ENCODE measurements at regions not wholly inside any gene's neighbourhood (a gene's known extent, or its start where the extent isn't known, plus 50 kb on each side); places are given as distances from the start of the nearest gene placed in this dataset.

DNA sequence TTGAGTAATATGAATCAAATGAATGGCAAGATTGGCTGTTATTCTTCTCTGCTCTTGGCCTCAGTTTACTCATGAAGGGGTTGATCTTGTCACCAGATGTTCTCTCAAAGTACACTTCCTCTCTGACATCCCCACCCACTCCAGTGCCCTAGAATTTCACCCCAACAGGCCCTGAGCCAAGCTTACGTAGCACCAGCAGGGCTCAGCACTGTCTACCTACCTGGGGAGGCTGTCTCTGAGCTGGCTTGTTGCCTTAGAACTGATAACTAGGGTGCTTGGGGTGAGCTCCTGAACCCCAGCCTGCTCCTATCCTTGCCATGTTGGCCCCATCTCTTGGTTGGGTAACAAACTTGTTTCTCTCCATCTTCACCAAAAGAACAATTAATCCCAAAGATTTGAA is 159.1 kb upstream of the USP24 start:
- DNase-seq (ENCODE audit: low spot score), result no peak

DNA sequence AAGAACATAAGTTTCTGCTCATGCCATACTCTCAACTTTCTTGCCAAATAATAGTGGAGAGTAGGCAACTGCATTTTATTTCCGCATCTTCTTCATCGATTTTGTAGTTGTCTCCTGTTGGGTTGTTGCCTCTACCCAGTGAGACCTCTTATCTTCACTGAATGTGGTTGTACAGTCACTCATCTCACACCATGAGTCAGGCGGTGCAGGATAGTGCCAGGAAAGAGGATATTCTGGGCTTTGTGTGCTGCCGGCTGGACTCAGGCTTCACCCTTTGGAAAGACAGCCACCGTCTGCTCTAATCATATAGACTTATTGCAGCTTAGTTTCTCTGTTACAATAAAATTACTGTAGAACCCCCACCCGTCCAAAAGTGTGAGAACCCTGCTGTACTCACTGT is 154.3 kb upstream of the USP24 start:
- intact Hi-C loops (cut with DNase I), result loop anchor here (10.0 kb wide), 1 partner anchor 1045 kb away; no protein-coding TSS in a partner anchor
- DNase-seq (ENCODE audit: low spot score), result no peak

More for the DNA sequence above, 159.1 kb upstream of the USP24 start:
- intact Hi-C loops (cut with DNase I), result no loop called here

- intact Hi-C loops (cut with DNase I), result loop anchor here (10.0 kb wide), 1 partner anchor 1046 kb away; no protein-coding TSS in a partner anchor
- DNase-seq (ENCODE audit: low spot score), result no peak
Measured at GRCh38 chr1:55368698-55369097, 153.5 kb upstream of the USP24 start.

GRCh38 chr1:55367273-55367672 is 152.1 kb upstream of the USP24 start:
- intact Hi-C loops (cut with DNase I), result loop anchor here (10.0 kb wide), 1 partner anchor 1048 kb away; no protein-coding TSS in a partner anchor
- no peak for DNase-seq (ENCODE audit: low spot score)

DNA sequence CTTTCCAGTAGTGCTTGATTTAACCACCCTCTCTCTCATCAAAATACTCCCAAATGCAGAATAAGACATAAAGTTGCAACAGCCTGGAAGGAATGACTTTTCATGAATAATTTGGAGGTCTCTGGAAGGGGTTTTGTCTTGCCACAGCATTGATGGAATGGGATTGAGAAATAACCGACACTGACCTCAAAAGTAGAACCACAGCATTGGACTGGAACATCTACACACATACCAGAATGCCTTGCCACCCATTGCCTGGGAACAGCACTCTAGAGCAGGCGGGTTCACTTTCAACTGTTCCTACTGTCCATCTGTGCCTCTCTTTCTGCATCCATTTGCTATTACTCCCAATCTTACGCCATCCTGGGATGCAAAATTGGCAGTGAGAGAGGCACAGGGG is 149.1 kb upstream of the USP24 start:
- DNase-seq (ENCODE audit: low spot score), result no peak
- intact Hi-C loops (cut with DNase I), result loop anchor here (10.0 kb wide), 1 partner anchor 1051 kb away; no protein-coding TSS in a partner anchor

DNA sequence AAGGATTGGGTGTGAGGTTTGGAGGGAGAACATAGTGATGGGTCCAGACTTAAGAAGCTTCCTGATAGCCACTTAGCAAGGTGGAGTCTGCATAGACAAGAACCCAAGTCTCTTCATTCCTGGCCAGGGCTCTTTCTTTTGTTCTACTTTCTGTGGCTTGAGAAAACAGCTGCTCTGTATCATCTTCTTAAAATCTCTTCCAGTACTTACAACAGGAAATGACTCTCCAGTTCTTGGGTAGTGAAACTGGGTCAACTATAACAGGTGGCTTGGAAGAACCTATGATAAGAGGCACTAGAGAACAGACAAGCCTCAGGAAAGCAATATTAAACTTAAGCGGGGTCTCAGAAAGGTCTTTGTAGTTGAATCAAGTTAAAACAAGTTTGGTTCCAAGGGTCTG is 148.1 kb upstream of the USP24 start:
- DNase-seq (ENCODE audit: low spot score), result no peak
- intact Hi-C loops (cut with DNase I), result loop anchor here (10.0 kb wide), 1 partner anchor 1052 kb away; no protein-coding TSS in a partner anchor

GRCh38 chr1:55362558-55362957 is 147.4 kb upstream of the USP24 start:
- intact Hi-C loops (cut with DNase I), result loop anchor here (10.0 kb wide), 1 partner anchor 1052 kb away; no protein-coding TSS in a partner anchor
- no peak for DNase-seq (ENCODE audit: low spot score)

DNA sequence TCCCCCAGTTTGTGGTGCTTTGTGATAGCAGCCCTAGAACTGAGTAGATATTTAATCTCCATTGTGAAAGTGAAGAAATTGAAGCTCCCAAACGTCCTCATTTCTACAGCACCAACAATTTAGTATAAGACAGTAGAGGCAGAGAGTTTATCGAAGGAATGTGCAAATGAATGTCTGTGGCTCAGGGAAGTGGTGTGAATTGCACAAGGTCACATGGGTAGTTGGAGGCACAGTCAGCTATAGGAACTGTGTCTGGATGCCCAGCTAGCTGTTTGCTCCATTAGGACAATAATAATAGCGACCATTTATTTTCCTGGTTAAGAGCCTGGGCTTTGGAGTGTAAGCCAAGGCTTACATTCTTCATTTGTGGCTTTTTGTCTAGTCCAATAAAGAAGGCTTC is 144.4 kb upstream of the USP24 start:
- DNase-seq (ENCODE audit: low spot score), result no peak
- intact Hi-C loops (cut with DNase I), result loop anchor here (10.0 kb wide), 1 partner anchor 1055 kb away; no protein-coding TSS in a partner anchor

DNA sequence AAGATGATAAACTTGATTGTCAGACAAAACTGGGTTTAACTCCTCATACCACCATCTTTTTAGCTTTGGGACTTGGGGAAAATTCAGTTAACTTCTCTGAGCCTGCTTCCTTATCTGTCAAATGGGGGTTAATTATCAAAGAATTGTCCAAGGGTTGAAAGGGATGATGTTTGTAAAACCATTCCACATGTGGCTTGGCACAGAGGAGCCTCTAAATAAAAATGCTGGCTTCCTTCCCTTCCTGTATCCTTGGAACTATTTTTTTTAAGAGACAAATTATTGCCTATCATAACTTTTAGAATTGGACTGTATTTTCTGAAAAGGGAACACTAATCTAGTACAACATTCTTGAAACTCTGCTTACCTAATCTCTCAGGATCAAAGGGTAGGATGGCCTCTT is 143.4 kb upstream of the USP24 start:
- intact Hi-C loops (cut with DNase I), result no loop called here
- DNase-seq (ENCODE audit: low spot score), result no peak

- intact Hi-C loops (cut with DNase I), result no loop called here
Measured at GRCh38 chr1:55355549-55355948, 140.4 kb upstream of the USP24 start.

DNA sequence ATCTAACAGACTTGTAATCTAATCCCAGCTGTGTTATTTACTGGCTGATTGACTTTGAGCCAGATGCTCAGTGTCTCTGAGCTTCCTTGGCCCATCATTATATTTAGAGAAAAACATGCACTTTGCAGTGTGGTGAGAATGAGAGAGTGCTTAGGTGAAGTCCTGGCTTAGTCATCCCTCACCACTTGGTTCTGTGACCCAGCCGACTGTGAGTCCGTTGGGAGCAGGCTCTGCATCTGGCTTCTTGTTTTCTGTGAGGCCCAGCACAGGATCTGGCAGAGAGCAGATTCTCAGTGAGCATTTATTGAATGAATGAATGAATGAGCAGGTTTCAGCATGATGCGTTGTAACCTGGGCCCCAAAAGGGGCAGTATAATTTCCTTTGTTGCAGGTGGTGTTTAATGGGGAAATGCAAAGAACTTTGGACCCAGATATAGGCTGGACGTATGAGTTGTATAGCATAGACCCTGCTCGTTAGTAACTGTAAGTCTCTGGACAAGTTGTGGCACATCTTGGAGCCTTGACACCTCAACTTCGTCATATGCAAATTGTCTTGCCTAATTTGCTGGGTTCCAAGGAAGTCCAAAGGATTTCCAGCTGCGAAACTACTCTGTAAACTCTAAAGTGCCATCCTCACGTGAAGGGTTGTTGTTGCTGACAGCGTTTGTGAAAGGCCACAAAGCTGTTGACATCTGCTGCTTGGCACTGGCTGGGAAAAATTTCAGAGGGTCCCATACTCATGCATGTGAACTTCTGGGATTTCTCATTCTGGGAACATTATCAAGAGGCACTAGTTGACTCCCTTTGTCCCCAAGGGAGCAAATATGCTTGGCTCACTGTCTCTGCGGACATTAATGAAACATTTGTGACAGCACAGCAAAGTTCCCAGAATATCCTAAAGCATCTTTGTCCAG is 138.8 kb upstream of the USP24 start:
- intact Hi-C loops (cut with DNase I), result no loop called here
- DNase-seq (ENCODE audit: low spot score), result no peak

More at GRCh38 chr1:55355549-55355948, 140.4 kb upstream of the USP24 start:
- no peak for DNase-seq (ENCODE audit: low spot score)

DNA sequence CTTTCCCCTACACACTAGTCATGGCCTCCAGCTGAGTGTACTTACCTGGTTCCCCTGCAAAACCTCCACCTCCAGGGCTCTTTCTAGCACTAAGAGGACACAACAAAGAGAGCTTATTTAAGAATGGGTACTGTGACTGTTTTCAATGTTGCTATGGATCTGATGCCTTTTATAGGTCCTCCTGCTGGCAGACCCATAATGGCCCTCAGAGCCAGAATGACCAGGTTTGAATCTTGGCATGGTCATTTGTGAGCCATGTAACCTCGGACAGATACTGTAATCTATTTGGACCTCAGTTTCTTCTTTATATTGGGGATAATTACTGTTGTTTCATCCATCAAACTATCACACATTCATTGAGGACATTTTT is 137.6 kb upstream of the USP24 start:
- DNase-seq (ENCODE audit: low spot score), result no peak
- intact Hi-C loops (cut with DNase I), result no loop called here

DNA sequence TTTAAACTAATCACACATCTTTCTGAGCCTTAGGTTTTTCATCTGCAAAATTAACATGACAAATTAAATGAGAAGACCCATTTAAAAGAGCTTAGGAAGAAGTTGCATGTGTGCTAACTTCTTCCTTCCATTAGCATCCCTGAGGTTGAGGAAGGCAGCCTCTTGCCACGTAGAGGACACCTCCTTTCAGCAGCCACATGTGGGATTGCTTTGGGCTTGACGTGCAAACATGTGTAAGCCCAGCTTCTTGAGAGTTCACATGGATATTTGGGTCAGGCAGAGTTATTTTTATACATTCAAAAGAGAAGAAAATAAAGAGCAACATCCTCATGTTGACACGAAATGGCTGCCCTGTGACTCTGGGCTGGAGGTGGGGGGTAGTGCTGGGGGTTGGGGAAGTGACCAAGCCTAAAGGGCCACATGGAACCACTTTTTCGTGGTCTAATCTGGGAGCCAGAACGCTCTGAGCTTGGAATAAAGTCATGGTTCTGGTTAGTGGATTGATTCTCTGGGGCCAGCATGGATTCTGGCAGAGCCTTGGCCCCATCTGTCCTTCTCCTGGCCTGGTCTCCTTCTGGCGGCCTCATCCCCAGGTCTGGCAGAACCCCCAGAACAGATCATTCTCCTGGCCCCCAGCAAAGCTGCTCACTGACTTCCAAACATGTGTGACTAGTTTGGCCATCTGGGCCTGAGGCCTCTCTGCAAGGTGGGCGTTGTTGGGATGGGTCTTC is 137.1 kb upstream of the USP24 start:
- intact Hi-C loops (cut with DNase I), result no loop called here
- no peak for DNase-seq (ENCODE audit: low spot score)

DNA sequence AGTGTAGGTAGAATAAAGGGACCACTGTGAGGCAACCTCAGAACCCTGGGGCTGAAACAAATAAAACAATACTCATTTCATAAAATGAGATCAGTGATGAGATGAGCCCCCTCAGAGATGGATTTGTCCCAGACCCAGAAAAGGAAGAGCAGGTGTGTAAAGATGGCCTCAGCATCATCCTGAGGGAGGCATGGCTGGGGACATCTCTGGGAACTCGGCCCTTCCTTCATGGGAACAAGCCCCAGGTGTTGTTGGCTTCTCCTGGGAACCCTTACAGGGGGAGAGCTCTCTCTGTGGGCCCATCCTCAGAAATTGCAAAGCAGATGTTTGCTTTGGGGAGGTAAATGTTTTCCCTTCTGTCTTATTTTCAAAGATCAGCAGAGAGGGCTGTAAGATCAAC is 133.2 kb upstream of the USP24 start:
- DNase-seq (ENCODE audit: low spot score), result no peak

DNA sequence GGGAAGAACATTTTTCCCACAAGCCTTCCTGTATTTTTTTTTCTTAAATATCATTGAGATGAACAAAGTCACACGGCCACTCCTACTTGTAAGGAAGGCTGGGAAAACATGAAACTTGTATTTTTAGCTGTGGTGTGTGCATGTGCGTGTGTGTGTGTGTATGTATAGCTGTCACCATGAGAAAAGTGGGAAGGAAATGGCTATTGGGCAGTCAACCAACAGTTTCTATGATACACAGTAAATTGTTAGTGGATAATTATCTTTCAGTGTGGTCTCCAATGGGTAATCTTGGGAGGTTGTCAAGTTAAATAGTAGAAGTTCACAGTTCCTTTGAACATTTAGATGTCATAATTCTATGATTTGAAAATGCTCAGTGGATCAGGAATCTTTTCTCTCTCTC is 132.7 kb upstream of the USP24 start:
- DNase-seq (ENCODE audit: low spot score), result no peak
- intact Hi-C loops (cut with DNase I), result no loop called here

More for the DNA sequence above, 133.2 kb upstream of the USP24 start:
- intact Hi-C loops (cut with DNase I), result no loop called here

DNA sequence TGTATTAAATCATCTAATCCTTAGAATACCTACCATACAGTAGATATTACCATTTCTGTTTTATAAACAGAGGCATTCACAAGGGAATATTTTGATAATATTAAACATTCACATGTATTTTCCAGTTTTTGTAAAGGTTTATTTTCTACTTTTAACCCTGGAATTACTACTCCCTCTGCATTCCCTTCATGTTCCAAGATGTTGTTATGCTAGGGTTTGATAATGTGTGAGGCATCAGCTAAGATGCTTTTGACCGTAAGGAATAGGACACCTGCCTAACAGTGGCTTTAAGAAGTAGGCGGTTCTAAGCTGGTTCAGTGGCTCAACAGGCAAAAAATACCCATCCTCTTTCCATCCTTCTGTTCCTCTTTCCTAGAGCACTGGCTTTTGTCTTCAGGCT is 131.9 kb upstream of the USP24 start:
- intact Hi-C loops (cut with DNase I), result no loop called here
- DNase-seq (ENCODE audit: low spot score), result no peak

- intact Hi-C loops (cut with DNase I), result no loop called here
- DNase-seq (ENCODE audit: low spot score), result no peak
Measured at GRCh38 chr1:55346586-55346985, 131.4 kb upstream of the USP24 start.

GRCh38 chr1:55339681-55340080 is 124.5 kb upstream of the USP24 start:
- intact Hi-C loops (cut with DNase I), result loop anchor here (5.0 kb wide), 1 partner anchor 52 kb away; no protein-coding TSS in a partner anchor
- no peak for DNase-seq (ENCODE audit: low spot score)

GRCh38 chr1:55338448-55338820 is 123.3 kb upstream of the USP24 start:
- intact Hi-C loops (cut with DNase I), result loop anchor here (5.0 kb wide), 1 partner anchor 51 kb away; no protein-coding TSS in a partner anchor

GRCh38 chr1:55337801-55338447 is 122.8 kb upstream of the USP24 start:
- intact Hi-C loops (cut with DNase I), result loop anchor here (5.0 kb wide), 1 partner anchor 51 kb away; no protein-coding TSS in a partner anchor
- DNase-seq (ENCODE audit: low spot score), result no peak

More at GRCh38 chr1:55338448-55338820, 123.3 kb upstream of the USP24 start:
- no peak for DNase-seq (ENCODE audit: low spot score)

All from cardiac septum (tissue), 1 donor.